ENCODE measurements at regions not wholly inside any gene's neighbourhood (a gene's known extent, or its start where the extent isn't known, plus 50 kb on each side); places are given as distances from the start of the nearest gene placed in this dataset.

DNA sequence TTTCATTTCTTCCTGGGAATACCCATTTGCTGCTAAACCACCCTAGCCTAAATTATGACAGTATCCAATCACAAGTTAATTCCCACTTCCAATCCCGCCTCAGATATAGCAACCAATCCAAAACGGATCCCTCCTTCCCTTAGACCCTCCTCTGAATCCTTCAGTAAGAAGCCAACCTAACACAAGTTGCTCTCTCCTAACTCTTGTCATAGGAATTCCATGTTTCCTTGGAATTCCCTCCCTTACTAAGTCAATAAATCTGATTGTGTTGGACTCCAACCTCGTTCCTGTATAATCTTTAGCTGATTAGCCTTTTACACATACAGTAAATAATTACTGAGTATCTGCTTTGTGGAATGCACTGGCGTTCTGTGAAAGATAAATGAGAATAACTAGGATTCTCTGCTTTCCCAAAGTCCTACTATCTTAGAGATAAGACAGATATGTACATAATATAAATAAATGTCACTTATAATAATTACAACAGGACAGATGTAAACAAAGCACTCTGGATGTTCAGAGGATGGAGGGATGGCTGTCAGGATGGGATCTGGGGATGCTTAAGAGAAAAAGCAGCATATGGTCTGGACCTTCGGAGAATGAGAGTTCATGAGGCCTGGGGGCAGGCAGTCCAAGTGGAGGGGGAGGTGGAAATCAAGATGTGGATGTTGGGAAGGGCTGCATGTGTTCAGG, 185.8 kb upstream of the SOX5 start:
- TF ChIP-seq, protein P1, sequence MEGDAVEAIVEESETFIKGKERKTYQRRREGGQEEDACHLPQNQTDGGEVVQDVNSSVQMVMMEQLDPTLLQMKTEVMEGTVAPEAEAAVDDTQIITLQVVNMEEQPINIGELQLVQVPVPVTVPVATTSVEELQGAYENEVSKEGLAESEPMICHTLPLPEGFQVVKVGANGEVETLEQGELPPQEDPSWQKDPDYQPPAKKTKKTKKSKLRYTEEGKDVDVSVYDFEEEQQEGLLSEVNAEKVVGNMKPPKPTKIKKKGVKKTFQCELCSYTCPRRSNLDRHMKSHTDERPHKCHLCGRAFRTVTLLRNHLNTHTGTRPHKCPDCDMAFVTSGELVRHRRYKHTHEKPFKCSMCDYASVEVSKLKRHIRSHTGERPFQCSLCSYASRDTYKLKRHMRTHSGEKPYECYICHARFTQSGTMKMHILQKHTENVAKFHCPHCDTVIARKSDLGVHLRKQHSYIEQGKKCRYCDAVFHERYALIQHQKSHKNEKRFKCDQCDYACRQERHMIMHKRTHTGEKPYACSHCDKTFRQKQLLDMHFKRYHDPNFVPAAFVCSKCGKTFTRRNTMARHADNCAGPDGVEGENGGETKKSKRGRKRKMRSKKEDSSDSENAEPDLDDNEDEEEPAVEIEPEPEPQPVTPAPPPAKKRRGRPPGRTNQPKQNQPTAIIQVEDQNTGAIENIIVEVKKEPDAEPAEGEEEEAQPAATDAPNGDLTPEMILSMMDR (IDR thresholded peaks at IDR 0.05; ENCODE audit: poor library complexity) = no peak
- no peak for TF ChIP-seq EZH2phosphoT487 (IDR thresholded peaks at IDR 0.05; ENCODE audit: low read depth, severe bottlenecking, unreplicated experiment)
